ENCODE measurements at regions not wholly inside any gene's neighbourhood (a gene's known extent, or its start where the extent isn't known, plus 50 kb on each side); places are given as distances from the start of the nearest gene placed in this dataset.

- TF ChIP-seq, protein P1, sequence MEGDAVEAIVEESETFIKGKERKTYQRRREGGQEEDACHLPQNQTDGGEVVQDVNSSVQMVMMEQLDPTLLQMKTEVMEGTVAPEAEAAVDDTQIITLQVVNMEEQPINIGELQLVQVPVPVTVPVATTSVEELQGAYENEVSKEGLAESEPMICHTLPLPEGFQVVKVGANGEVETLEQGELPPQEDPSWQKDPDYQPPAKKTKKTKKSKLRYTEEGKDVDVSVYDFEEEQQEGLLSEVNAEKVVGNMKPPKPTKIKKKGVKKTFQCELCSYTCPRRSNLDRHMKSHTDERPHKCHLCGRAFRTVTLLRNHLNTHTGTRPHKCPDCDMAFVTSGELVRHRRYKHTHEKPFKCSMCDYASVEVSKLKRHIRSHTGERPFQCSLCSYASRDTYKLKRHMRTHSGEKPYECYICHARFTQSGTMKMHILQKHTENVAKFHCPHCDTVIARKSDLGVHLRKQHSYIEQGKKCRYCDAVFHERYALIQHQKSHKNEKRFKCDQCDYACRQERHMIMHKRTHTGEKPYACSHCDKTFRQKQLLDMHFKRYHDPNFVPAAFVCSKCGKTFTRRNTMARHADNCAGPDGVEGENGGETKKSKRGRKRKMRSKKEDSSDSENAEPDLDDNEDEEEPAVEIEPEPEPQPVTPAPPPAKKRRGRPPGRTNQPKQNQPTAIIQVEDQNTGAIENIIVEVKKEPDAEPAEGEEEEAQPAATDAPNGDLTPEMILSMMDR (IDR thresholded peaks at IDR 0.05; ENCODE audit: insufficient read depth, low read depth, low read length), result no peak
- TF ChIP-seq EZH2 (IDR thresholded peaks at IDR 0.05; ENCODE audit: insufficient read depth, low read length), result no peak
Measured at GRCh38 chr15:20646529-20647142, 105.0 kb upstream of the GOLGA6L6 start.

Data from astrocyte (in vitro differentiated cells and primary cell).